Upper lobe of right lung (tissue), 1 donor: ENCODE measurements at regions not wholly inside any gene's neighbourhood (a gene's known extent, or its start where the extent isn't known, plus 50 kb on each side); places are given as distances from the start of the nearest gene placed in this dataset.

Experiments used
- ATAC-seq: fragments of 200-7000 bp; cut with Tn5 transposase; one replicate; pipeline ENCODE4 v1.9.1; 2020; ENCODE audit warnings: mild to moderate bottlenecking, moderate library complexity
- DNase-seq: peaks from one replicate; pipeline ENCODE4 v3.0.0-alpha.2; 2020
- H3K27ac ChIP-seq: fragments of 200-600 bp; one replicate; pipeline ENCODE4 v1.8.0; 2022
- H3K27me3 ChIP-seq: fragments of 200-600 bp; one replicate; pipeline ENCODE4 v1.8.0; 2022; ENCODE audit warnings: mild to moderate bottlenecking
- H3K36me3 ChIP-seq: fragments of 200-600 bp; one replicate; pipeline ENCODE4 v1.8.0; 2022
- H3K4me1 ChIP-seq: fragments of 200-600 bp; one replicate; pipeline ENCODE4 v1.8.0; 2022
- H3K4me3 ChIP-seq: fragments of 200-600 bp; one replicate; pipeline ENCODE4 v1.8.0; 2022; ENCODE audit warnings: mild to moderate bottlenecking
- H3K9me3 ChIP-seq: fragments of 200-600 bp; one replicate; pipeline ENCODE4 v1.8.0; 2022
- CTCF ChIP-seq: fragments of 200-600 bp; IDR thresholded peaks from one replicate; pipeline ENCODE4 v1.8.0; 2022; ENCODE audit warnings: antibody characterized with exemption
- intact Hi-C: fragments of 100-400 bp; cut with DNase I; formaldehyde crosslinking; loops from one replicate; pipeline ENCODE4 v1.11.0; 2022
- donor health status: DM: no; HTN: yes; CAD: no; lungs with severe emphysema.

- no peak for TF ChIP-seq CTCF
- no peak for ATAC-seq
- Histone ChIP-seq H3K9me3 (no peaks in the 10 kb centered on the region), H3K36me3 (no peaks in the 10 kb centered on the region), H3K4me3 (no peak overlapping the region), H3K27me3 (no peaks in the 10 kb centered on the region), H3K4me1 (no peaks in the 10 kb centered on the region), H3K27ac (no peak overlapping the region)
- no peak for DNase-seq
- intact Hi-C loops = no loop called here
Observed at GRCh38 chr4:14302021-14302420, 674.5 kb upstream of the BOD1L1 start.

GRCh38 chr4:14303856-14304255 is 676.3 kb upstream of the BOD1L1 start:
- no peak for DNase-seq
- H3K9me3 ChIP-seq = no peaks in the 10 kb centered on the region
- intact Hi-C loops = no loop called here
- H3K27ac ChIP-seq = no peak overlapping the region
- H3K4me1 ChIP-seq = no peaks in the 10 kb centered on the region
- no peaks in the 10 kb centered on the region for H3K36me3 ChIP-seq
- no peak overlapping the region for H3K4me3 ChIP-seq
- TF ChIP-seq CTCF = no peak
- H3K27me3 ChIP-seq = no peaks in the 10 kb centered on the region
- no peak for ATAC-seq

GRCh38 chr4:14308229-14308651 is 680.7 kb upstream of the BOD1L1 start:
- Histone ChIP-seq H3K27ac (no peak overlapping the region), H3K9me3 (no peaks in the 10 kb centered on the region), H3K27me3 (no peaks in the 10 kb centered on the region), H3K4me3 (no peak overlapping the region), H3K4me1 (no peaks in the 10 kb centered on the region), H3K36me3 (no peaks in the 10 kb centered on the region)
- intact Hi-C loops = no loop called here
- ATAC-seq (no peak), DNase-seq (no peak)
- no peak for TF ChIP-seq CTCF

GRCh38 chr4:14309431-14309830 is 681.9 kb upstream of the BOD1L1 start:
- Histone ChIP-seq H3K36me3 (no peaks in the 10 kb centered on the region), H3K27me3 (no peaks in the 10 kb centered on the region), H3K9me3 (no peaks in the 10 kb centered on the region), H3K4me3 (no peak overlapping the region), H3K4me1 (no peaks in the 10 kb centered on the region), H3K27ac (no peak overlapping the region)
- intact Hi-C loops = no loop called here
- TF ChIP-seq CTCF = no peak
- ATAC-seq (peak; percentile 66), DNase-seq (no peak)

DNA sequence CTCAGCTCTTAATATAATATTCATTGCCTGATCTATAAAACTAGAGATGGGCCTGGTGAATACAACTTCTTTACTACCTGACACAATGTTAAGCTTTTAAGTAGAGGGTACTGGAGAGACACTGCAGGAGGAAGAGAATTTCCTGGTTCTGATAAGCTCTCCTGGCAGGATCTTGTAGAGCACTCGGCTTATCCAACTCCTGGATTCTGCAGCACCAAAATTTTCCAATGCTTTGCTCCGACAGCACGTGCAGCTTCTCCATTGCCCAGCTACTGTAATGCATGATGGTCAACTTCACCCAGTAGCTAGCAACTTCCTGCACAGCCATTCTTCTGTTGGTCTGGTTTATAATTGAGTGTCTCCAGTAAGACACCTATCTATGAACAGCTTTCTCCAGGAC is 686.2 kb upstream of the BOD1L1 start:
- Histone ChIP-seq H3K4me1 (no peaks in the 10 kb centered on the region), H3K27me3 (no peaks in the 10 kb centered on the region), H3K36me3 (no peaks in the 10 kb centered on the region), H3K9me3 (no peaks in the 10 kb centered on the region), H3K4me3 (no peak overlapping the region), H3K27ac (no peak overlapping the region)
- no peak for DNase-seq
- no peak for TF ChIP-seq CTCF
- intact Hi-C loops = no loop called here
- no peak for ATAC-seq

DNA sequence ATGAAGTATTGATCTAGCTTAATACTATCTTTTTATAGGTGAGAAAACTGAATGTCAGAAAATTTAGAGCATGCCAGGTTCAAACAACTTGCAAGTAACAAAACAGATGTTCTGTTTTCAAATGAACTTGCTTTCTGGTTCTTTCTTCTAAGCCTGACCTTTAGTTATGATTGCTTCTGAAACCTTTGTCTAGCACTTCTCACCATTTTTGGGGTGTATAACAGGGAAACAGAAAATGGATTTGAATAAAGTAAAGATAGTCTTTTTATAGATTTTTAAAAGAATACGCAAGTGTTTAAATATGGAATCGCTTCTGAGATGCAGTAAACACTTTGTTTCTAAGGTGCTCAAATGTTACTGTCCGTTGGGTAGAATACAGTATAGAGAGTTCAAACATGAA is 687.2 kb upstream of the CPEB2 start:
- no peak overlapping the region for H3K27ac ChIP-seq
- H3K36me3 ChIP-seq = no peaks in the 10 kb centered on the region
- no peak overlapping the region for H3K4me3 ChIP-seq
- no peak for TF ChIP-seq CTCF
- ATAC-seq (no peak), DNase-seq (no peak)
- H3K9me3 ChIP-seq = no peaks in the 10 kb centered on the region
- no peaks in the 10 kb centered on the region for H3K4me1 ChIP-seq
- intact Hi-C loops = no loop called here
- no peaks in the 10 kb centered on the region for H3K27me3 ChIP-seq
